Psoas muscle (tissue), 7 donors: ENCODE measurements at regions not wholly inside any gene's neighbourhood (a gene's known extent, or its start where the extent isn't known, plus 50 kb on each side); places are given as distances from the start of the nearest gene placed in this dataset.

Experiments used
- ATAC-seq, 4 donors: fragments of 200-7000 bp; cut with Tn5 transposase; one replicate each; pipeline ENCODE4 v1.9.1; 2020; ENCODE audit warnings: moderate library complexity in 3 of 4, mild to moderate bottlenecking in 2 of 4
- DNase-seq, 2 donors: peaks; one replicate each; pipeline ENCODE4 v3.0.0-alpha.2; 2020
- H3K27ac ChIP-seq: fragments of 200-600 bp; one replicate; pipeline ENCODE4 v1.8.0; 2022
- H3K27me3 ChIP-seq, 3 donors: fragments of 200-600 bp in 1 of 3; one replicate each; pipeline versions ENCODE4 v1.6.1 to v1.8.0; 2013 to 2022; ENCODE audit warnings: low read length in 2 of 3, mild to moderate bottlenecking in 2 of 3, moderate library complexity in 1 of 3; ENCODE audit not compliant: insufficient read depth in 3 of 3
- H3K36me3 ChIP-seq, 2 donors: fragments of 200-600 bp in 1 of 2; one replicate each; pipeline versions ENCODE4 v1.6.1 to v1.8.0; 2013 to 2022; ENCODE audit warnings: low read depth in 1 of 2, mild to moderate bottlenecking in 1 of 2, moderate library complexity in 1 of 2; ENCODE audit not compliant: insufficient read depth in 1 of 2
- H3K4me1 ChIP-seq: fragments of 200-600 bp; one replicate; pipeline ENCODE4 v1.8.0; 2022
- H3K4me3 ChIP-seq: fragments of 200-600 bp; one replicate; pipeline ENCODE4 v1.8.0; 2022; ENCODE audit warnings: mild to moderate bottlenecking
- H3K9me3 ChIP-seq: fragments of 200-600 bp; one replicate; pipeline ENCODE4 v1.8.0; 2022
- CTCF ChIP-seq: fragments of 200-600 bp; IDR thresholded peaks from one replicate; pipeline ENCODE4 v1.8.0; 2022; ENCODE audit warnings: antibody characterized with exemption
- WGBS, 3 donors: extraction: QIAGEN DNeasy Blood & Tissue Kit; methylation state at CpG; one replicate each; pipeline versions ENCODE4 v1.1.6 to v1.1.7; 2013; 5-methylcytosine and 5-hydroxymethylcytosine counted together
- intact Hi-C, 2 donors: fragments of 100-400 bp; cut with DNase I; formaldehyde crosslinking; loops; one replicate each; pipeline versions ENCODE4 v1.11.0 to v1.14.2; 2022
- donor health status: healthy with polysubstance abuse.
- donor health status: DM: no; HTN: no; CAD: no; lungs with moderate emphysema.
- donor health status: Bipolar disorder and iron deficiency.
- donor health status: healthy.
- donor health status: DM: yes; HTN: yes; CAD: no.
- donor health status: DM: no; HTN: no; CAD: no.
- donor health status: DM: yes; HTN: yes; CAD: no.

- WGBS, 3 donors: 61 to 72% (median 70%) methylated on average over 5 of the region's 5 CpGs
- Histone ChIP-seq H3K36me3 (no peaks in the 10 kb centered on the region), H3K9me3 (no peaks in the 10 kb centered on the region), H3K4me1 (no peaks in the 10 kb centered on the region), H3K4me3 (no peak overlapping the region), H3K27ac (no peak overlapping the region), H3K27me3 (no peaks in the 10 kb centered on the region)
- intact Hi-C loops: no loop called here
- DNase-seq: no peak
- TF ChIP-seq CTCF: no peak
- no peak for ATAC-seq
These were observed 346.7 kb downstream of the TRIML1 start for GRCh38 chr4:188485906-188486305.

- Histone ChIP-seq H3K4me3 (no peak overlapping the region), H3K9me3 (peaks cover 4% of the 10 kb centered on the region), H3K27me3 (no peaks in the 10 kb centered on the region), H3K4me1 (no peaks in the 10 kb centered on the region), H3K27ac (no peak overlapping the region), H3K36me3 (no peaks in the 10 kb centered on the region)
- WGBS, 3 donors: 20 to 45% (median 33%) methylated on average over 6 of the region's 6 CpGs
- DNase-seq (no peak), ATAC-seq (no peak)
- intact Hi-C loops: no loop called here
- TF ChIP-seq CTCF: no peak
These were observed 353.6 kb downstream of the TRIML1 start for GRCh38 chr4:188492886-188493285.

GRCh38 chr4:188495169-188495568 lies 355.9 kb downstream of the TRIML1 start:
- DNase-seq (no peak), ATAC-seq (no peak)
- intact Hi-C loops: no loop called here
- Histone ChIP-seq H3K27me3 (no peaks in the 10 kb centered on the region), H3K27ac (no peak overlapping the region), H3K4me3 (no peak overlapping the region), H3K4me1 (no peaks in the 10 kb centered on the region), H3K9me3 (peaks cover 4% of the 10 kb centered on the region), H3K36me3 (no peaks in the 10 kb centered on the region)
- 72 to 98% (median 81%) methylated on average over 2 of the region's 2 CpGs for WGBS, 3 donors
- no peak for TF ChIP-seq CTCF

GRCh38 chr4:188511431-188511830 lies 372.2 kb downstream of the TRIML1 start:
- Histone ChIP-seq H3K36me3 (no peaks in the 10 kb centered on the region), H3K27me3 (no peaks in the 10 kb centered on the region), H3K4me1 (no peaks in the 10 kb centered on the region), H3K9me3 (peaks cover 3% of the 10 kb centered on the region), H3K4me3 (no peak overlapping the region), H3K27ac (no peak overlapping the region)
- ATAC-seq: no peak
- no peak for TF ChIP-seq CTCF
- DNase-seq: no peak
- intact Hi-C loops: no loop called here

- H3K4me3 ChIP-seq: no peak overlapping the region
- H3K9me3 ChIP-seq: no peaks in the 10 kb centered on the region
These were observed 393.5 kb downstream of the TRIML1 start for GRCh38 chr4:188532751-188533150.

More at GRCh38 chr4:188532751-188533150, 393.5 kb downstream of the TRIML1 start:
- no peaks in the 10 kb centered on the region for H3K27me3 ChIP-seq
- DNase-seq: no peak
- ATAC-seq: no peak
- H3K27ac ChIP-seq: no peak overlapping the region
- no peaks in the 10 kb centered on the region for H3K4me1 ChIP-seq
- intact Hi-C loops: no loop called here
- no peak for TF ChIP-seq CTCF
- H3K36me3 ChIP-seq: no peaks in the 10 kb centered on the region
- whole genome bisulfite sequencing, 3 donors: 79 to 82% (median 80%) methylated on average over 8 to 10 of the region's 10 CpGs
